SK-N-MC (cell line): ENCODE measurements at regions not wholly inside any gene's neighbourhood (a gene's known extent, or its start where the extent isn't known, plus 50 kb on each side); places are given as distances from the start of the nearest gene placed in this dataset.

Experiments
- EZH2 ChIP-seq: fragments of 200-600 bp; sonication (generic); IDR thresholded peaks from one replicate; pipeline ENCODE4 v1.6.1; 2017; ENCODE audit warnings: antibody characterized with exemption
- POLR2AphosphoS5 ChIP-seq: IDR thresholded peaks from 2 replicates; pipeline ENCODE4 v1.6.1; 2012; ENCODE audit warnings: mild to moderate bottlenecking, low read depth, low read length, borderline replicate concordance

- no peak for TF ChIP-seq EZH2
- no peak for TF ChIP-seq POLR2AphosphoS5
Observed at GRCh38 chr6:132936646-132937045, 122.3 kb downstream of the RPS12 start.
